ENCODE measurements at regions not wholly inside any gene's neighbourhood (a gene's known extent, or its start where the extent isn't known, plus 50 kb on each side); places are given as distances from the start of the nearest gene placed in this dataset.
"Not testable (repeated sequence)": the region's sequence is repeated elsewhere in the genome, so short reads cannot be mapped to it uniquely, and the experiment has no call there.

DNA sequence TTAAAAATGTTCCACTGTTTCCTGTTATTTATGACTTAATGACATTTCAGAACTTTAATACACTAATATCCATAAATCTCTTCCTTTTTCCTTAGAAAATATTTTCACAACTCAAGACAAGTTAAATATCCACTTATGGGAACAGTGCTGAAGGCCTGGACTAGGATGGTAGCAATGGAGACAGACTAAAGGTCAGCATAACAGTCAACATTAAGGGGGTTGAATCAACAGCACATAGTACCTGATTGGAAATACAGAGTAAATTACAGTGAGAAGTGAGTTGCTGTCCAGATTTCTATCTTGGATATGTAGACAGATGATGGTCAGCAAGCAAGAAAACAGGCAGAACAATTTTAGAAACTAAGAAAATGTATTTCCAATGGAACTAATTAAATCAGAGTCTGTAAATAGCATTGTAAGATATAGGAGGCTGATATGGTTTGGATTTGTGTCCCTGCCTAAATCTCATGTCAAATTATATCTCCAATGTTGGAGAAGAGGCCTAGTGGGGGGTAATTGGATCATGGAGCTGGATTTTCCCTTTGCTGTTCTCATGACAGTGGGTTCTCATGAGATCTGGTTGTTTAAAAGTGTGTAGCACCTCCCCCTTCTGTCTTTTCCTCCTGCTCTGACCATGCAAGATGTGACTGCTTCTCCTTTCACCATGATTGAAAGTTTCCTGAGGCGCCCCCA is 682.7 kb downstream of the MAFB start:
- DNase-seq (ENCODE audit: low read depth): no peak
- no peak for TF ChIP-seq CTCF (IDR thresholded peaks at IDR 0.05; ENCODE audit: control insufficient read depth, extremely low read depth, insufficient read depth)
- H3K4me3 ChIP-seq (ENCODE audit: low read depth, low read length): no peak overlapping the region

DNA sequence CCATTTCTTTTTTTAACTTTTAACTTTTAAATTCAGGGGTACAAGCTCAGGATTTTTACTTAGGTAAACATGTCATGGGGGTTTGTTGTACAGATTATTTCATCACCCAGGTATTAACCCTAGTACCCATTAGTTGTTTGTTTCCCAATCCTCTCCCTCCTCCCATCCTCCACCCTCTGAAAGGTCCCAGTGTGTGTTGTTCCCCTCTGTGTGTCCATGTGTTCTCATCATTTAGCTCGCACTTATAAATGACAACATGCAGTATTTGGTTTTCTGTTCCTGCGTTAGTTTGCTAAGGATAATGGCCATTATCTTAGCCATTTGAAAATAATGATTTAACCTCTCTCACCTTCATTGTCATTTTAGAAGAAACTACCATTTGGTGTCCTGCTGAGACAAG is 684.9 kb downstream of the MAFB start:
- not testable (repeated sequence) for H3K4me3 ChIP-seq (ENCODE audit: low read depth, low read length); DNase-seq (ENCODE audit: low read depth)

DNA sequence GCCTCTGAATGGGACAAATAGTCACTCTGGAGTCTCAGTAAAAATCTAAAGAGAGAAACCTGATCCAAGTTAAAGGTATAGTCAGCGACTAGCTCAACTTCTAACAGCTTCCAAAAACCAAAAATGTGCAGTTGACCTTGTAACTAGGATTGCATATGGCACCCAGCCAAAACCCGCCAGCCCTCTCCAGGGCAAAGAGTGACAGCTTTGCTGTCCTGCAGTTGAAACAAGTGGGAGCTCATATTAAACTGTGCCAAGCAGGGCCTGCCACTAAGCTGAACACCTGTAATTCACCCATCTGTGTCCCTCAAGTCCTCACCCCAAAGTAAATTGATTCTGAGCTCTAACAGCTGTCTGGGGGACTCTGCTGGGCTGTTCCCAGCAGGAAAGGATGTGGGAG is 695.3 kb downstream of the MAFB start:
- no peak for TF ChIP-seq CTCF (IDR thresholded peaks at IDR 0.05; ENCODE audit: control insufficient read depth, extremely low read depth, insufficient read depth)
- no peak overlapping the region for H3K4me3 ChIP-seq (ENCODE audit: low read depth, low read length)
- DNase-seq (ENCODE audit: low read depth): no peak

DNA sequence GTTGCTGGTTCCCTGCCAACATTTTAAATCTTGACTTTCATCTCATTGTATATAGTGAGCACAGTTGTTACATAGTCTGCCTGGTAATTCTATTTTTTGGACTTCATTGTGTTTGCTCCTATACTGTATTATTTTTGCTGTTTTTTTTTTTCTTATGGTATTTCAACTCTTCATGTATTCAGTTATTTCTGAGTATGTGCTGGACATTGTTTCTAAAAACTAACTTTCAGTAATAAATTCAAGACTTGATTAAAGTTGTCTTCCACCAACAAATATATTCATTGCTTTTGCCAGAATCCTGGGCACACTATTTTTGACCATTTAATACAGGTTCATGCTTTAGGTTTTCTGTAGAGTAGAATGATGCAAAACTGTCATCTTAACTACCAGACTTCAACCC is 698.3 kb downstream of the MAFB start:
- H3K4me3 ChIP-seq (ENCODE audit: low read depth, low read length): no peak overlapping the region
- TF ChIP-seq CTCF (IDR thresholded peaks at IDR 0.05; ENCODE audit: control insufficient read depth, extremely low read depth, insufficient read depth): no peak
- no peak for DNase-seq (ENCODE audit: low read depth)

DNA sequence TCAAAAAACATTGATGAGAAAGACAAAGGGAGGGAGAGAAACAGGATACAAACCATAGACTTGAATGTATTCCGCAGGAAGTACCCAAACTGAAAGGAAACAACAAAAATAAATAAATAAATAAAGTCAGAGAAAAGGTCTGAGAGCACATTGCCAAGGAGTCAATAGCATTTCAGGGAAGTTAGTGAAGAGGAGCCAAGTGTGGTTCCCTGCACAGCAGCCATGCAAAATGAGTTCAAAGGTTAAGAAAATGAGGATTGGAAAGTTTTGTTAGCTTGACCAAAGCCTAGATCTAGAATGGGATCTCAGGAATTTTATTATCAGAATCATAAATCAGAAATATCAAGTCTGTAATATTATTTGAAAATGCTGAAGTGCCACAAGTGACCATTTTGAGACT is 700.0 kb downstream of the MAFB start:
- no peak for TF ChIP-seq CTCF (IDR thresholded peaks at IDR 0.05; ENCODE audit: control insufficient read depth, extremely low read depth, insufficient read depth)
- no peak for DNase-seq (ENCODE audit: low read depth)
- H3K4me3 ChIP-seq (ENCODE audit: low read depth, low read length): no peak overlapping the region

- peak; percentile 35 for DNase-seq (ENCODE audit: low read depth)
Measured at GRCh38 chr20:39986173-39986904, 702.7 kb downstream of the MAFB start.

More at GRCh38 chr20:39986173-39986904, 702.7 kb downstream of the MAFB start:
- H3K4me3 ChIP-seq (ENCODE audit: low read depth, low read length): no peak overlapping the region
- TF ChIP-seq CTCF (IDR thresholded peaks at IDR 0.05; ENCODE audit: control insufficient read depth, extremely low read depth, insufficient read depth): no peak
